ENCODE measurements at regions not wholly inside any gene's neighbourhood (a gene's known extent, or its start where the extent isn't known, plus 50 kb on each side); places are given as distances from the start of the nearest gene placed in this dataset.
A peak's percentile ranks its signal among the peaks of the same experiment; 100 is the strongest.

- no peak for TF ChIP-seq CTCF (IDR thresholded peaks at IDR 0.05; ENCODE audit: insufficient read depth, low read length, poor library complexity, severe bottlenecking)
- no peak for DNase-seq (ENCODE audit: low read depth)
- Histone ChIP-seq H3K27me3 (ENCODE audit: control insufficient read depth, insufficient read depth, low read length) (no peaks in the 10 kb centered on the region), H3K4me3 (ENCODE audit: low read depth, low read length) (no peak overlapping the region), H3K36me3 (ENCODE audit: control insufficient read depth, insufficient read depth, low read length) (no peaks in the 10 kb centered on the region)
Measured at GRCh38 chr5:74184649-74185048, 455.9 kb downstream of the ENC1 start.

- Histone ChIP-seq H3K27me3 (ENCODE audit: control insufficient read depth, insufficient read depth, low read length) (no peaks in the 10 kb centered on the region), H3K4me3 (ENCODE audit: low read depth, low read length) (no peak overlapping the region), H3K36me3 (ENCODE audit: control insufficient read depth, insufficient read depth, low read length) (no peaks in the 10 kb centered on the region)
- DNase-seq (ENCODE audit: low read depth): no peak
- TF ChIP-seq CTCF (IDR thresholded peaks at IDR 0.05; ENCODE audit: insufficient read depth, low read length, poor library complexity, severe bottlenecking): no peak
Measured at GRCh38 chr5:74183041-74183440, 457.5 kb downstream of the ENC1 start.

- TF ChIP-seq CTCF (IDR thresholded peaks at IDR 0.05; ENCODE audit: insufficient read depth, low read length, poor library complexity, severe bottlenecking): no peak
- Histone ChIP-seq H3K36me3 (ENCODE audit: control insufficient read depth, insufficient read depth, low read length) (no peaks in the 10 kb centered on the region), H3K27me3 (ENCODE audit: control insufficient read depth, insufficient read depth, low read length) (no peaks in the 10 kb centered on the region), H3K4me3 (ENCODE audit: low read depth, low read length) (no peak overlapping the region)
- no peak for DNase-seq (ENCODE audit: low read depth)
Measured at GRCh38 chr5:74182603-74183002, 457.9 kb downstream of the ENC1 start.

- DNase-seq (ENCODE audit: low read depth): no peak
- Histone ChIP-seq H3K36me3 (ENCODE audit: control insufficient read depth, insufficient read depth, low read length) (no peaks in the 10 kb centered on the region), H3K27me3 (ENCODE audit: control insufficient read depth, insufficient read depth, low read length) (no peaks in the 10 kb centered on the region), H3K4me3 (ENCODE audit: low read depth, low read length) (no peak overlapping the region)
- no peak for TF ChIP-seq CTCF (IDR thresholded peaks at IDR 0.05; ENCODE audit: insufficient read depth, low read length, poor library complexity, severe bottlenecking)
Measured at GRCh38 chr5:74179701-74180100, 460.8 kb downstream of the ENC1 start.

- no peak for TF ChIP-seq CTCF (IDR thresholded peaks at IDR 0.05; ENCODE audit: insufficient read depth, low read length, poor library complexity, severe bottlenecking)
- H3K27me3 ChIP-seq (ENCODE audit: control insufficient read depth, insufficient read depth, low read length): no peaks in the 10 kb centered on the region
- peak; percentile 52 for DNase-seq (ENCODE audit: low read depth)
- H3K36me3 ChIP-seq (ENCODE audit: control insufficient read depth, insufficient read depth, low read length): no peaks in the 10 kb centered on the region
- H3K4me3 ChIP-seq (ENCODE audit: low read depth, low read length): no peak overlapping the region
Measured at GRCh38 chr5:74179179-74179578, 461.3 kb downstream of the ENC1 start.

GRCh38 chr5:74177961-74178360 is 462.6 kb downstream of the ENC1 start:
- TF ChIP-seq CTCF (IDR thresholded peaks at IDR 0.05; ENCODE audit: insufficient read depth, low read length, poor library complexity, severe bottlenecking): no peak
- no peaks in the 10 kb centered on the region for H3K36me3 ChIP-seq (ENCODE audit: control insufficient read depth, insufficient read depth, low read length)
- H3K27me3 ChIP-seq (ENCODE audit: control insufficient read depth, insufficient read depth, low read length): no peaks in the 10 kb centered on the region
- no peak overlapping the region for H3K4me3 ChIP-seq (ENCODE audit: low read depth, low read length)
- no peak for DNase-seq (ENCODE audit: low read depth)
